ENCODE measurements at regions not wholly inside any gene's neighbourhood (a gene's known extent, or its start where the extent isn't known, plus 50 kb on each side); places are given as distances from the start of the nearest gene placed in this dataset.

DNA sequence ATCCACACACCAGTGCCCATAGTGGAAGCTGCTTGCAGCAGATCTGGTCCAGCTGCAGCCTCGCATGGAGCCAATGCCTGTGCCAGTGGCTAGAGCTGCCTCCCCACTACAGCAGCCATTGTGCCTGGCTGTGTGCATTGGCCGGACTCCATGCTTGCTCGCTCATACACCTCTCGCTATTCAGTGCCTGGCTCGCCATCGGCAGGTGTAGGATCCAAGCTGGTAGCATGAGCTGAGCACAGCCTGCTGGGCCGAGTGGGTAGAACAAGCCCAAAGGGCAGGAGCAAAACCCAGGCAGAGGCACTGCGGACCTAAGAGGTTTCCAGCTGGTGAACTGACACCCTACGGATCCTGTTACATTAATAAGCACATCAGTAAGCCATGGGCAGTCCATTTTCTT lies 1184.1 kb downstream of the AMY1C start:
- no TSS peak for BruUV-seq (replicated peaks)
- ChIA-PET CTCF (no interaction called here), POLR2A (no interaction called here)
- H2AFZ ChIP-seq (ENCODE audit: low read depth, low read length) = no peak overlapping the region
- DNase-seq (ENCODE audit: low read depth, low spot score) = no peak
- no peak overlapping the region for H3K4me3 ChIP-seq (replicated peaks in 1 of 3; ENCODE audit: insufficient read depth in 1 of 3, low read depth in 1 of 3, low read length in 3 of 3)
- no peak overlapping the region for H3K27ac ChIP-seq (ENCODE audit: insufficient read depth, low read depth, low read length)
- dilution Hi-C loops (cut with MboI; ENCODE audit: extremely low pct_ligation_motif_present, low sequenced_read_pairs) (no loop called here), intact Hi-C loops (cut with micrococcal nuclease) (no loop called here)
- no peak overlapping the region for H3K9ac ChIP-seq (replicated peaks; ENCODE audit: extremely low read depth, insufficient read depth, low read length)
- no peaks in the 10 kb centered on the region for H4K20me1 ChIP-seq (replicated peaks; ENCODE audit: control insufficient read depth, extremely low read depth, insufficient read depth, low read length)
- H3K9me1 ChIP-seq (replicated peaks; ENCODE audit: control insufficient read depth, extremely low read depth, insufficient read depth, low read length) = no peaks in the 10 kb centered on the region
- no peaks in the 10 kb centered on the region for H3K4me1 ChIP-seq (ENCODE audit: control insufficient read depth, extremely low read depth, insufficient read depth, low read length)
- H3K4me2 ChIP-seq (ENCODE audit: insufficient read depth, low read length) = no peak overlapping the region
- H3K27me3 ChIP-seq (ENCODE audit: control insufficient read depth in 2 of 2, insufficient read depth in 2 of 2, low read length in 2 of 2) = no peaks in the 10 kb centered on the region
- FAIRE-seq = no peak
- no peaks in the 10 kb centered on the region for H3K79me2 ChIP-seq (ENCODE audit: control insufficient read depth, insufficient read depth, low read length)
- H3K36me3 ChIP-seq (ENCODE audit: control insufficient read depth in 2 of 2, extremely low read depth in 1 of 2, insufficient read depth in 2 of 2, low read length in 2 of 2) = no peaks in the 10 kb centered on the region
- TF ChIP-seq, protein P1, sequence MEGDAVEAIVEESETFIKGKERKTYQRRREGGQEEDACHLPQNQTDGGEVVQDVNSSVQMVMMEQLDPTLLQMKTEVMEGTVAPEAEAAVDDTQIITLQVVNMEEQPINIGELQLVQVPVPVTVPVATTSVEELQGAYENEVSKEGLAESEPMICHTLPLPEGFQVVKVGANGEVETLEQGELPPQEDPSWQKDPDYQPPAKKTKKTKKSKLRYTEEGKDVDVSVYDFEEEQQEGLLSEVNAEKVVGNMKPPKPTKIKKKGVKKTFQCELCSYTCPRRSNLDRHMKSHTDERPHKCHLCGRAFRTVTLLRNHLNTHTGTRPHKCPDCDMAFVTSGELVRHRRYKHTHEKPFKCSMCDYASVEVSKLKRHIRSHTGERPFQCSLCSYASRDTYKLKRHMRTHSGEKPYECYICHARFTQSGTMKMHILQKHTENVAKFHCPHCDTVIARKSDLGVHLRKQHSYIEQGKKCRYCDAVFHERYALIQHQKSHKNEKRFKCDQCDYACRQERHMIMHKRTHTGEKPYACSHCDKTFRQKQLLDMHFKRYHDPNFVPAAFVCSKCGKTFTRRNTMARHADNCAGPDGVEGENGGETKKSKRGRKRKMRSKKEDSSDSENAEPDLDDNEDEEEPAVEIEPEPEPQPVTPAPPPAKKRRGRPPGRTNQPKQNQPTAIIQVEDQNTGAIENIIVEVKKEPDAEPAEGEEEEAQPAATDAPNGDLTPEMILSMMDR (IDR thresholded peaks at IDR 0.05; ENCODE audit: extremely low read depth in 1 of 2, insufficient read depth in 1 of 2, low read depth in 1 of 2, low read length in 2 of 2) = no peak
- TF ChIP-seq FOS (IDR thresholded peaks at IDR 0.05; ENCODE audit: borderline replicate concordance, insufficient read depth, low read length) (no peak), POLR2AphosphoS5 (IDR thresholded peaks at IDR 0.05; ENCODE audit: insufficient read depth, low read depth, low read length) (no peak), EZH2 (IDR thresholded peaks at IDR 0.05; ENCODE audit: borderline replicate concordance, low read depth, low read length, severe bottlenecking) (no peak), GATA2 (IDR thresholded peaks at IDR 0.05; ENCODE audit: insufficient read depth, insufficient read length, low read depth, low read length) (no peak), MYC (IDR thresholded peaks at IDR 0.05; ENCODE audit: low read depth, low read length) (no peak)
- TF ChIP-seq, protein P2, sequence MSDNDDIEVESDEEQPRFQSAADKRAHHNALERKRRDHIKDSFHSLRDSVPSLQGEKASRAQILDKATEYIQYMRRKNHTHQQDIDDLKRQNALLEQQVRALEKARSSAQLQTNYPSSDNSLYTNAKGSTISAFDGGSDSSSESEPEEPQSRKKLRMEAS (IDR thresholded peaks at IDR 0.05; ENCODE audit: insufficient read depth, insufficient read length) = no peak
- H3K9me3 ChIP-seq (replicated peaks; ENCODE audit: control insufficient read depth, insufficient read depth, low read length) = peaks cover 9% of the 10 kb centered on the region

All from endothelial cell of umbilical vein (primary cell).